ENCODE measurements at regions not wholly inside any gene's neighbourhood (a gene's known extent, or its start where the extent isn't known, plus 50 kb on each side); places are given as distances from the start of the nearest gene placed in this dataset.

GRCh38 chr20:6468423-6469116, 298.9 kb upstream of the BMP2 start:
- no peaks in the 10 kb centered on the region for H3K36me3 ChIP-seq
- no peaks in the 10 kb centered on the region for H3K9me3 ChIP-seq (replicated peaks)
- no peak for DNase-seq
- no peak overlapping the region for H3K4me3 ChIP-seq
- no peaks in the 10 kb centered on the region for H3K27me3 ChIP-seq
- no peaks in the 10 kb centered on the region for H3K4me1 ChIP-seq
- no peak overlapping the region for H3K27ac ChIP-seq

GRCh38 chr20:6467562-6467961, 299.9 kb upstream of the BMP2 start:
- Histone ChIP-seq H3K36me3 (no peaks in the 10 kb centered on the region), H3K9me3 (replicated peaks) (no peaks in the 10 kb centered on the region), H3K4me3 (no peak overlapping the region), H3K27me3 (no peaks in the 10 kb centered on the region), H3K27ac (no peak overlapping the region), H3K4me1 (no peaks in the 10 kb centered on the region)
- DNase-seq, result no peak

- Histone ChIP-seq H3K27ac (no peak overlapping the region), H3K9me3 (replicated peaks) (no peaks in the 10 kb centered on the region), H3K4me1 (no peaks in the 10 kb centered on the region), H3K27me3 (no peaks in the 10 kb centered on the region), H3K36me3 (no peaks in the 10 kb centered on the region), H3K4me3 (no peak overlapping the region)
- DNase-seq, result no peak
Measured at GRCh38 chr20:6466075-6466810, 301.2 kb upstream of the BMP2 start.

- no peak for DNase-seq
Measured at GRCh38 chr20:6450841-6451240, 316.6 kb upstream of the BMP2 start.

GRCh38 chr20:6440443-6440799, 317.6 kb upstream of the FERMT1 start:
- no peak for DNase-seq
- no peaks in the 10 kb centered on the region for H3K27me3 ChIP-seq
- H3K9me3 ChIP-seq (replicated peaks), result no peaks in the 10 kb centered on the region
- no peaks in the 10 kb centered on the region for H3K36me3 ChIP-seq
- H3K27ac ChIP-seq, result no peak overlapping the region
- H3K4me1 ChIP-seq, result no peaks in the 10 kb centered on the region
- no peak overlapping the region for H3K4me3 ChIP-seq

More at GRCh38 chr20:6450841-6451240, 316.6 kb upstream of the BMP2 start:
- H3K4me3 ChIP-seq, result no peak overlapping the region
- no peaks in the 10 kb centered on the region for H3K9me3 ChIP-seq (replicated peaks)
- no peaks in the 10 kb centered on the region for H3K27me3 ChIP-seq
- no peak overlapping the region for H3K27ac ChIP-seq
- no peaks in the 10 kb centered on the region for H3K36me3 ChIP-seq
- H3K4me1 ChIP-seq, result no peaks in the 10 kb centered on the region

GRCh38 chr20:6439737-6440442, 317.1 kb upstream of the FERMT1 start:
- H3K27me3 ChIP-seq, result no peaks in the 10 kb centered on the region
- no peaks in the 10 kb centered on the region for H3K36me3 ChIP-seq
- no peaks in the 10 kb centered on the region for H3K9me3 ChIP-seq (replicated peaks)
- no peak for DNase-seq
- H3K4me3 ChIP-seq, result no peak overlapping the region
- H3K4me1 ChIP-seq, result no peaks in the 10 kb centered on the region
- no peak overlapping the region for H3K27ac ChIP-seq

GRCh38 chr20:6434131-6434530, 311.3 kb upstream of the FERMT1 start:
- no peaks in the 10 kb centered on the region for H3K36me3 ChIP-seq
- no peaks in the 10 kb centered on the region for H3K9me3 ChIP-seq (replicated peaks)
- no peak for DNase-seq
- no peak overlapping the region for H3K4me3 ChIP-seq
- H3K27ac ChIP-seq, result no peak overlapping the region
- no peaks in the 10 kb centered on the region for H3K4me1 ChIP-seq
- no peaks in the 10 kb centered on the region for H3K27me3 ChIP-seq

GRCh38 chr20:6430381-6430780, 307.6 kb upstream of the FERMT1 start:
- no peaks in the 10 kb centered on the region for H3K27me3 ChIP-seq
- DNase-seq, result no peak
- no peak overlapping the region for H3K4me3 ChIP-seq
- H3K36me3 ChIP-seq, result no peaks in the 10 kb centered on the region
- no peaks in the 10 kb centered on the region for H3K9me3 ChIP-seq (replicated peaks)
- no peak overlapping the region for H3K27ac ChIP-seq
- no peaks in the 10 kb centered on the region for H3K4me1 ChIP-seq

GRCh38 chr20:6426287-6426891, 303.6 kb upstream of the FERMT1 start:
- no peaks in the 10 kb centered on the region for H3K27me3 ChIP-seq
- no peak for DNase-seq
- H3K4me3 ChIP-seq, result no peak overlapping the region
- H3K27ac ChIP-seq, result no peak overlapping the region
- no peaks in the 10 kb centered on the region for H3K9me3 ChIP-seq (replicated peaks)
- no peaks in the 10 kb centered on the region for H3K4me1 ChIP-seq
- H3K36me3 ChIP-seq, result no peaks in the 10 kb centered on the region

GRCh38 chr20:6421321-6422248, 298.8 kb upstream of the FERMT1 start:
- H3K27ac ChIP-seq, result no peak overlapping the region
- no peak for DNase-seq

GRCh38 chr20:6420336-6420735, 297.5 kb upstream of the FERMT1 start:
- Histone ChIP-seq H3K9me3 (replicated peaks) (no peaks in the 10 kb centered on the region), H3K4me3 (no peak overlapping the region), H3K27me3 (no peaks in the 10 kb centered on the region), H3K27ac (no peak overlapping the region), H3K4me1 (no peaks in the 10 kb centered on the region), H3K36me3 (no peaks in the 10 kb centered on the region)
- DNase-seq, result no peak

More at GRCh38 chr20:6421321-6422248, 298.8 kb upstream of the FERMT1 start:
- no peaks in the 10 kb centered on the region for H3K27me3 ChIP-seq
- H3K4me3 ChIP-seq, result no peak overlapping the region
- no peaks in the 10 kb centered on the region for H3K36me3 ChIP-seq
- no peaks in the 10 kb centered on the region for H3K4me1 ChIP-seq
- no peaks in the 10 kb centered on the region for H3K9me3 ChIP-seq (replicated peaks)

GRCh38 chr20:6418732-6419131, 295.9 kb upstream of the FERMT1 start:
- Histone ChIP-seq H3K27me3 (no peaks in the 10 kb centered on the region), H3K27ac (no peak overlapping the region), H3K9me3 (replicated peaks) (no peaks in the 10 kb centered on the region), H3K4me3 (no peak overlapping the region), H3K36me3 (no peaks in the 10 kb centered on the region), H3K4me1 (no peaks in the 10 kb centered on the region)
- DNase-seq, result no peak

GRCh38 chr20:6416371-6416770, 293.5 kb upstream of the FERMT1 start:
- no peaks in the 10 kb centered on the region for H3K4me1 ChIP-seq

GRCh38 chr20:6411651-6412050, 288.8 kb upstream of the FERMT1 start:
- H3K27ac ChIP-seq, result no peak overlapping the region
- no peaks in the 10 kb centered on the region for H3K4me1 ChIP-seq
- H3K9me3 ChIP-seq (replicated peaks), result no peaks in the 10 kb centered on the region
- H3K4me3 ChIP-seq, result no peak overlapping the region
- DNase-seq, result no peak
- H3K36me3 ChIP-seq, result no peaks in the 10 kb centered on the region
- H3K27me3 ChIP-seq, result no peaks in the 10 kb centered on the region

More at GRCh38 chr20:6416371-6416770, 293.5 kb upstream of the FERMT1 start:
- no peaks in the 10 kb centered on the region for H3K9me3 ChIP-seq (replicated peaks)
- no peak for DNase-seq
- H3K36me3 ChIP-seq, result no peaks in the 10 kb centered on the region
- H3K4me3 ChIP-seq, result no peak overlapping the region
- H3K27me3 ChIP-seq, result no peaks in the 10 kb centered on the region
- no peak overlapping the region for H3K27ac ChIP-seq
